ENCODE measurements at regions not wholly inside any gene's neighbourhood (a gene's known extent, or its start where the extent isn't known, plus 50 kb on each side); places are given as distances from the start of the nearest gene placed in this dataset.

DNA sequence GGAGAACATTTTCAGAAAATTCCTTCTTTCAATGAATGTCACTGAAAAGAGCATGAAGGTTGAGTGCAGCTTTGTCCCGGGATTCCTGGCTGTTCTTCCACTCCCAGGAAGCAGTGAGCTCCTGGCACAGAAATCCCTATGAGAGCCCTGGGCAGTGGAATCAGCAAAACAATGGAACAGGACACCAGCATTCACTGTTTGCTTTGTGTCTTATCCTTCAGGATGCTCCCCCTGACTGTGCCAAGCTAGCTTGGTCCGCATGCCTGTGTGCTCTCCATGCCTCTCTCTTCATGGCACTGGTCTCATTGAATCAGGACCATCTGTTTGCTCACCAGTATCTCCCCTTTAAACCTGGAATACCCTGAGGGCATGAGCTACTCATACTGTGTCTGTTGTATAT is 102.0 kb upstream of the GADL1 start:
- DNase-seq (ENCODE audit: low read depth), result no peak
- TF ChIP-seq, protein P1, sequence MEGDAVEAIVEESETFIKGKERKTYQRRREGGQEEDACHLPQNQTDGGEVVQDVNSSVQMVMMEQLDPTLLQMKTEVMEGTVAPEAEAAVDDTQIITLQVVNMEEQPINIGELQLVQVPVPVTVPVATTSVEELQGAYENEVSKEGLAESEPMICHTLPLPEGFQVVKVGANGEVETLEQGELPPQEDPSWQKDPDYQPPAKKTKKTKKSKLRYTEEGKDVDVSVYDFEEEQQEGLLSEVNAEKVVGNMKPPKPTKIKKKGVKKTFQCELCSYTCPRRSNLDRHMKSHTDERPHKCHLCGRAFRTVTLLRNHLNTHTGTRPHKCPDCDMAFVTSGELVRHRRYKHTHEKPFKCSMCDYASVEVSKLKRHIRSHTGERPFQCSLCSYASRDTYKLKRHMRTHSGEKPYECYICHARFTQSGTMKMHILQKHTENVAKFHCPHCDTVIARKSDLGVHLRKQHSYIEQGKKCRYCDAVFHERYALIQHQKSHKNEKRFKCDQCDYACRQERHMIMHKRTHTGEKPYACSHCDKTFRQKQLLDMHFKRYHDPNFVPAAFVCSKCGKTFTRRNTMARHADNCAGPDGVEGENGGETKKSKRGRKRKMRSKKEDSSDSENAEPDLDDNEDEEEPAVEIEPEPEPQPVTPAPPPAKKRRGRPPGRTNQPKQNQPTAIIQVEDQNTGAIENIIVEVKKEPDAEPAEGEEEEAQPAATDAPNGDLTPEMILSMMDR (conservative IDR thresholded peaks at IDR 0.05; ENCODE audit: control insufficient read depth, insufficient read depth, low read depth, low read length), result no peak

DNA sequence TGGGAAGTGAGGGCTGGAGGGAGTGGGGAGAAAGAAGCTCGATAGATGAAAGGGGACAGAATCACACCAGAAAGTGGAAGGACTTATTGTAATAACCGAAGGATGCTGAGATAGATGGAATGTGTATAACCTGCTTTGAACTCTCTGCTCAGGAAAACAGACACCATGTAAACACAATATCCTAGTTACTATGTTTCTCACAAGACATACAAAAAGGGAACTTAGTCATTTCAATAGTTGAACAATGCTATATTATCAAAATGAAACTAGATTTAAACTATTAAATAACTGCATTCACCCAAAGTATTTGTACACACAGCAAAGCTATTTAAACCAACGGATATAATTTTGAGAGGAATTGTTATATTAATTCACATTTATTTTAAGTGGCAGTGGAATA is 108.3 kb upstream of the GADL1 start:
- no peak overlapping the region for H3K4me3 ChIP-seq (ENCODE audit: control insufficient read depth, low read depth, low read length)
- TF ChIP-seq, protein P1 (conservative IDR thresholded peaks at IDR 0.05; ENCODE audit: control insufficient read depth, insufficient read depth, low read depth, low read length), result no peak
- no peak for DNase-seq (ENCODE audit: low read depth)

More for the DNA sequence above, 102.0 kb upstream of the GADL1 start:
- no peak overlapping the region for H3K4me3 ChIP-seq (ENCODE audit: control insufficient read depth, low read depth, low read length)

DNA sequence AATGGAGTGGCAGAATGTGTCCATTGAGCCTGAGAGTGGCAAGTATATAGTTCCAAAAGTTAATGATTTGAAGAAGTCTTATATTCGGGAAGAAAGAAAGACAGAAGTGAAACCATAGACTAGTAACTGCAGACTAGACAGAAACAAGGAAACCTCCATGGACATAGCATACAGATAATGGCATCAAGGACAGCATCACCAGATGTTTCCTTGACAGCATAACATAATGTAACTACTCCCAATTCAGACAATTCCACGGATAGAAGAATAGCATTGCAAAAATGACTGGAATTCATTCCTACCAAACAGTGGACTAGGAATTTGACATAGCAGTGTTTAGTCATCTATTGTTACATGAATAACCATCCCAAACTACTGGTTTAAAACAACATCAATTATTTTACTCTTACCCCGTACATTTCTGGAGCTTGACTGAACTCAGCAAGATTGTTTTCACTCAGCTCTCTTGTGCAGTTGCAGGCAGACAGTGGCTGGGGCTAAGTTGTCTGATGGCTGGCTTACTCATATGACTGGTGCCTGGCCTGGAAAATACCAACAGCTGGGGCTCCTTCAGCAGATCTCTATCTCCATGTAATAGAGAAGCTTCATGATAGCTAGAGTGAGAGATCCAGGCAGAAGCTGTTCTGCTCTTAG is 109.7 kb upstream of the GADL1 start:
- TF ChIP-seq, protein P1 (conservative IDR thresholded peaks at IDR 0.05; ENCODE audit: control insufficient read depth, insufficient read depth, low read depth, low read length), result no peak
- H3K4me3 ChIP-seq (ENCODE audit: control insufficient read depth, low read depth, low read length), result no peak overlapping the region
- peak; percentile 87 for DNase-seq (ENCODE audit: low read depth)

DNA sequence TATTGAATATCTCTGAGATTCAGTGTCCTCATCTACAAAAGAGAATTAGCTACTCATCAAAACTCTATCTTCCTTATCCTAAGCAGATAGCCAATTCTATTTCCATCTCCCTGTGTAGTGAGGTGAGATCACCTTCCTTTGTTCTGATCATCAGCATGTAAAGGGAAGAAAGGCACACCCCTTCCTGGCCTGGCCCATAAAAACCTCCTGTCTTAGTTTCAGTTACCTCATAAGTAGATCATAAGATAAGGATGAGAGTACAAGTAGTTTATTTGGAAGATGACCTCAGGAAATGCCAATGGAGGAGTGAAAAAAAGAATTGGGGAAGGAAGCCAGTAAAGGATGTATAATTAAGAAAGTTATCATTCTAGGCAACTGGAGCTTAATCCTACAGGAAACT is 114.5 kb upstream of the GADL1 start:
- DNase-seq (ENCODE audit: low read depth), result no peak
- TF ChIP-seq, protein P1 (conservative IDR thresholded peaks at IDR 0.05; ENCODE audit: control insufficient read depth, insufficient read depth, low read depth, low read length), result no peak

DNA sequence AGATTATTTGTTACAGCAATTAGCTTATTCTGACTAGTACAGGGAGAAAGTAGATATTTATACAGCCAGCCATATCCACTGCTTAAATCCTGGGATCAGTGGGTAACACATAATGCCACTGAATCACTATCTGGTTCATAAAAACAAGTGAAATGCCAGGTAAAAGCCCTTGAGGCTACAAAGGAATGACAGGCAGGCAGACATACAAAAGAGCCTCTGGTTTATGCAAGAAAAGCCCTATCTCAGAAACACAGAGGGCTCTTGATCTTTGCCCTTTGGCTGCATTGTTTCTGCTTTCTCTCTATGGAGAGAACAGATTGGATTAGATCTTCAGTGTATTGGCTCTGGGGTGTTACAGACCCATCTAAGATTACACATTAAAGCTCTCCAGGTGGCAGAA is 115.4 kb upstream of the GADL1 start:
- TF ChIP-seq, protein P1 (conservative IDR thresholded peaks at IDR 0.05; ENCODE audit: control insufficient read depth, insufficient read depth, low read depth, low read length), result no peak
- no peak for DNase-seq (ENCODE audit: low read depth)
- H3K4me3 ChIP-seq (ENCODE audit: control insufficient read depth, low read depth, low read length), result no peak overlapping the region

More for the DNA sequence above, 114.5 kb upstream of the GADL1 start:
- H3K4me3 ChIP-seq (ENCODE audit: control insufficient read depth, low read depth, low read length), result no peak overlapping the region

DNA sequence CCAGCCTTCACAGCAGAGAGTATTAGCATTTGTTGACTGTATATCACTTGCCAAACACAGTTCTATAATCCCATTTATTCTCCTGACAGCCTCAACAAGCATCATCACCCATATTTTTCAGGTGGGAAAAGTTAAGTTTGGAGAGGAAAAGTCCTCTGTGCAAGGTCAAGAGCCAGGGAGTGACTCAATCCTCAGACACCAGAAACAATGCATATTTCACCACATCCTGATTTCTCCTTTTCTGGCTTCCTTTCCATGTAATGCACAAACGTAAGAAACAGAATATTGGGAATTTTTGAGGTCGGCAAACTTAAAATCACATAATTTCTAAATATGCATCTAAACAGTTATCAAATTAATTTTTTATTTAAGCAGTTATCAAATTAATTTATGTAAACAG is 116.0 kb upstream of the GADL1 start:
- TF ChIP-seq, protein P1 (conservative IDR thresholded peaks at IDR 0.05; ENCODE audit: control insufficient read depth, insufficient read depth, low read depth, low read length), result no peak
- DNase-seq (ENCODE audit: low read depth), result peak; percentile 84
- no peak overlapping the region for H3K4me3 ChIP-seq (ENCODE audit: control insufficient read depth, low read depth, low read length)

DNA sequence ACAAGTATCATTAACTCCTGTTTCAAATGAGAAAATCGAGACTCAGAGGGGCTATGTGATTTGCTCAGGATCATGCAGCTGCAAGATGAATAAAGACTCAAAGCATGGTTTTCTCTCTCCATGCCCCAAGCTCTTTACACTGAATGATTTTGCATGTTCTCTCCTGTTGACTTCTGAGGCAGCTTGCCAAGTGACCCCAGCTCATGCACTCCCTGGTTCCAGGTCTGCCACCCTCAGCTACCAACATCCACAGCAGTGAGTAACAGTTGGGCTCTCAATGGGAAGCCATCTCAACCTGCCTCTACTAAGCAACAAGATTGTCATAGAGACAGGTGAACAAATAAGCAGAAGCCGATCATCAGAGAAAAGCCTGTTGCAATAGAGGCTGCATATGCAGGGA is 116.9 kb upstream of the GADL1 start:
- no peak for DNase-seq (ENCODE audit: low read depth)
- H3K4me3 ChIP-seq (ENCODE audit: control insufficient read depth, low read depth, low read length), result no peak overlapping the region
- TF ChIP-seq, protein P1 (conservative IDR thresholded peaks at IDR 0.05; ENCODE audit: control insufficient read depth, insufficient read depth, low read depth, low read length), result no peak

Data from fibroblast of mammary gland (primary cell).